ENCODE measurements at regions not wholly inside any gene's neighbourhood (a gene's known extent, or its start where the extent isn't known, plus 50 kb on each side); places are given as distances from the start of the nearest gene placed in this dataset.

GRCh38 chr13:103859952-103860351 is 793.7 kb upstream of the SLC10A2 start:
- no peak for TF ChIP-seq ZNF274 (IDR thresholded peaks at IDR 0.05; ENCODE audit: low read depth, low read length)
- TF ChIP-seq SUZ12 (IDR thresholded peaks at IDR 0.05; ENCODE audit: extremely low read depth, insufficient read depth, insufficient read length), result no peak
- TF ChIP-seq YY1 (IDR thresholded peaks at IDR 0.05; ENCODE audit: insufficient read depth, insufficient read length), result no peak
